ENCODE measurements at regions not wholly inside any gene's neighbourhood (a gene's known extent, or its start where the extent isn't known, plus 50 kb on each side); places are given as distances from the start of the nearest gene placed in this dataset.

GRCh38 chr3:24741506-24741905 lies 246.9 kb upstream of the THRB start:
- TF ChIP-seq CTCF (IDR thresholded peaks at IDR 0.05; ENCODE audit: low read length) (no peak), EZH2 (optimal IDR thresholded peaks at IDR 0.05; ENCODE audit: low read depth, low read length) (no peak), EZH2phosphoT487 (IDR thresholded peaks at IDR 0.05; ENCODE audit: low read length) (no peak)
